Activated CD4-positive, alpha-beta T cell treated with anti-CD3 and anti-CD28 coated beads, Interleukin-2, Interleukin-4, amounts not matched to agents 100 ng/mL and 50 ng/mL, durations not matched to agents 16 hours and 8 hours (primary cell): ENCODE measurements at regions not wholly inside any gene's neighbourhood (a gene's known extent, or its start where the extent isn't known, plus 50 kb on each side); places are given as distances from the start of the nearest gene placed in this dataset.

Experiments
- DNase-seq: peaks from one replicate; pipeline ENCODE4 v3.0.0-alpha.2; 2020; ENCODE audit warnings: low spot score

DNA sequence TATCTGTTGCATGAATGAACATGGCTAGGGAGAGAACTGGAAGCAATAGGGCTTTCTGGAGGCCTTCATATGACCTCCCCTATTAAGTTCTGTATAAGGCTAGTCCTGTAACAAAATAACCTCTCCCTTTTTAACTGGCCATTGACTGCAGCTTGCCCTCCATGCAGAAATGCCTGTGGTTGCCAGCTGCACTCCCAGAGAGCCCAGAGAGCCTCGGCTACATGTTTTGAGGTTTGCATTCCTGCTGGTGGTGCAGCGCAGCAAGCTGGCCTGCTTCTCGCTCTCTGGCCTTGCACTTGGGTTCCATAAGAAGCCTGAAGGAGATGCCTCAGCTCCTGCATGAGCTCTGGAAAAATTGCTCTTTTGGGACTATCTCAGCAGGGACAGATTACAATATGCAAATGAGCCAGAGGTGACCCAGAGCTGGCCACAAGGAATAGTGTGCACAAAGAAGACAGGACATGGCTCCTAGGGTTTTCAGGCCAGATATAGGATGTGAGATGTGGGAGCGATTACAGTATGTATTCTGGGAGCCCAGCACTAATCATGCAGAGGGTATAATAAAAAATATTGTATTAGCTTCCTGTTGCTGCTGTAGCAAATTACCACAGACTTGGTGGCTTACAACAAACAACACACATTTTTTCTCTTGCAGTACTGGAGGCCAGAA, 186.7 kb downstream of the INSIG2 start:
- no peak for DNase-seq

DNA sequence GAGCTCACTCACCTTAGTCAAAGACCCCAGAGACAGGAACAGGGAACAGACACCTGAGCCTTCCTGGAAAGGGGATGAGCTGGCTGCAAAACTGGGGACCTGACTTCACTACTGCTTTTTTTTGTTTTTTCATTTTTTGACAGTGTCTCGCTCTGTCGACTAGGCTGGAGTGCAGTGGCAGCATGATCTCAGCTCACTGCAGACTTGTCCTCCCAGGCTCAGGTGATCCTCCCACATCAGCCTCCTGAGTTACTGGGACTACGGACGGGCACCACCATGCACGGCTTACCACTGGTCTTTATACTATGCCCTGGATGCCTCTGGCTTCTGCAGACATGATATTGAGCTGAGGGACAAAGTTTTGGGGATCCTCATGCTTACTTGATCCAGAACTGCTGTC, 184.1 kb downstream of the INSIG2 start:
- no peak for DNase-seq

DNA sequence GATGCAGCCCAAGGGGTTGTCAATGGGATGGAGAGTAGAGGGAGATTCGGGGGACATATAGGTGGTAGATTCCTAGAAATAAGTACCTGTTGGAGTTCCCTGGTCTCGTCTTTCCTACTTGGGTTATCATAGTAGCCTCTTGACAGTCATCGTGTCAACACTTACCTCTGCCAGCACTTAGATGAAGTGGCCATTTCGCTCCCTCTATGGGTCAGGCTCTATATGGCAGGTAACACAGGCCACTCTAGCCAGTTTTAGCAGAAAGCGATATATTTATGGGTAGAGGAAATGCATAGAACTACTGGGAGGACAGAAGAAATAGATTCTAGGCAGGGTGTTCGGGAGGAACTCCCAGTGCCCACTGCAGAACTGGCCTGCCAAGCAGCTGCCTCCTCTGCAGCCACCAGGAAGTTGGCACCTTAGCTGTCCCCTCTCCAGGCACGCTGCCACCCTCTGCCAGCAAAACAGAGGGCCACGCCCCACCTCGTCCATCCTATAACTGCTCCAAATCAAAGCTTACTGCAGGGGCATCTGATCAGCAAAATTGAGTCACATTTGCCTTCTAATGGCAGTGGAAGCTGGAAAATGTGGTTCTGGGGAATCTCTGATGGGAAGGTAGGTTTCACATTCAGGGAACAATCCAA, 181.3 kb downstream of the INSIG2 start:
- no peak for DNase-seq

DNA sequence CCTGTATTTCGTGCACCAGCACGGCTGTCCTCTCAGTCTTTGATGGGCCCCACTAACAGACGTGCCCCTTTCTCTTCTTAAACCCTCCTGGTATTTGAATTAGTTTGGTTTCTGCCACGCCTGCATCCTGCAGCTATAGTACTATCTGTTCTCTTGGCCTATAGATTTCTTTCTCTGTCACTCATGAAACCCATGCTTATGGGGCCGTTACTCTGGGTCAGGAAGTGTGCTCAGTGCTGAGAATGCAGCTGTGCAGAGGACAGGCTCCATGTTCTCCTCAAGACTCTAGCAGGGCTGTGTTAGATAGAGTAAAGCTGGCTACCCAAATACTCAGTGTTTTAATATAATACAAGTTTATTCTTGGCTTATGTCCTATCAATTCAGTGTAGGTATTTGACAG, 180.0 kb downstream of the INSIG2 start:
- no peak for DNase-seq

DNA sequence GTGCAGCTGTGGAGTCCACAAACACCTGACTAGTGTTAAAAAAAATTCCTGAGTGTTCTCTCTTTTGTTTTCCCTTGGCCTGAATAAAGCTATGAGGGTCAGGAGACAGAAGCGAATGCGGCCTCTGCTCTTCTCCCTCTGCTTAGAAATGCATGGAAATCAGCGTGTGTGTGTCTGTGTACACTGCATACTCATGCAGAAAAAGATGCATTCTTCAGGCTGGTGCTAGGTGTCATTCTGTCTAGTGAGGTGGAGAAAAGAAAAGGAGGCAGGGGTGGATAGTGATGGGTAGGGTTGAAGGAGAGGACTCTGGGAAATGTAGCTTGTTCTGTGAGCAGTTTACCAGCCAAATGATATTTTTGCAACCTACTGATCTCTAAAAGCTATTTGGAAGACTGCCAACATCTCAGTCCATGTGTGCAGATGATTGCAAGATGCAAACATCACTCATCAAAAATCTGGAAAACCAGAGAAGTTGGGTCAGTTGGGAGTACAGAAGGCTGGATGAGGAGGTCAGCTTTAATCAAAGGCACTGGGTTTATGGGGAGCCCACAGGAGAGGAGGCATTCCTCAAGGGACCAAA, 177.7 kb downstream of the INSIG2 start:
- no peak for DNase-seq

DNA sequence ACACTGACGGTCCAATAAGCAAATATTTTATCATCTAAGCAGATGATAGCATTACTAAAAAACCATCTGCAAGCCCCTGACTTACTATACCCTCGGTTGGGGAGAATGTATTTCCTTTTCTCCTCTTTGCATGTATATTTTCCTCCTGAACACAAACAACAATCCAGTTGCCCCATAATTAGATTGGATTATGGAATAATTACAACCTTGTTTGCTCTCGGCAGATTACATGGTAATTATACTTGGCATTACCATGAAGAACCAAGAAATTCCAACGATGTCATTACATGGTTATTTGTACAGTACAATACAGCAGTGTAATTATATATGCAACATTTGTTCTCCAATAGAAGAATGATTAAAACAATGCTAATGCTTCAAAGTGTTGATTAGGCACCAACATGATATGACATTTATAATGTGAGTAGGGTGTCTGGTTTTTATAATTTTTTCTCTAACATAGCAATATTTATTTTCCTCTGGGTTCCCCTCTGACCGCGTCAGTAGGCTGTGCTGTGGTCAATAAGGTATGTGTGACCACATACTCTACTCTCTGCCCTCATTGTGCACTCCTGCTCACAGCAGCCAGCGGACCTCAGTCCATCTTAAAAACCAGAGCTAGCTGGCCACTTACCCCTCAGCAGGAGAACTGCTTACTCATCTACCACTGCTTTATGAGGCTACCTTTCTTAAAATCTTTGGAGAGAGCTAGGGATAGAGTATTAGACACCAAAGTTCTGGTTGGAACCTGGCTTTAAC, 176.1 kb downstream of the INSIG2 start:
- DNase-seq = no peak

DNA sequence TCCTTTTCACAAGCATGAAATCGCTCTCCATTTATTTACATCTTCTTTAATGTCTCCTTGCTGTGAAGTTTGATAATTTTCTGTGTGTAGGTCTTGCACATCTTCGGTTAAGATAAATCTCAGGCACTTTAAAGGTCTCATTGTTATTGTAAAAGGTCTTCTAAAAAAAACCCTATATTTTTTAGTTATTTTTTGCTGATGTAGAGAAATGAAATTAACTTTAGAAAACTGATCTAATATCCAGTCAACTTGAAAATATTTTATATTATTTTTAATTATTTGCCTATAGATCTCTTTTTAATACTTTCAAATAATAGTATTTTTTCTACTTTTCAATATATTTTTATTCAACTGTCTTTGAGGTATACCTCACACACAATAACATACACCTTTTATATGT, 169.4 kb downstream of the INSIG2 start:
- DNase-seq = no peak

DNA sequence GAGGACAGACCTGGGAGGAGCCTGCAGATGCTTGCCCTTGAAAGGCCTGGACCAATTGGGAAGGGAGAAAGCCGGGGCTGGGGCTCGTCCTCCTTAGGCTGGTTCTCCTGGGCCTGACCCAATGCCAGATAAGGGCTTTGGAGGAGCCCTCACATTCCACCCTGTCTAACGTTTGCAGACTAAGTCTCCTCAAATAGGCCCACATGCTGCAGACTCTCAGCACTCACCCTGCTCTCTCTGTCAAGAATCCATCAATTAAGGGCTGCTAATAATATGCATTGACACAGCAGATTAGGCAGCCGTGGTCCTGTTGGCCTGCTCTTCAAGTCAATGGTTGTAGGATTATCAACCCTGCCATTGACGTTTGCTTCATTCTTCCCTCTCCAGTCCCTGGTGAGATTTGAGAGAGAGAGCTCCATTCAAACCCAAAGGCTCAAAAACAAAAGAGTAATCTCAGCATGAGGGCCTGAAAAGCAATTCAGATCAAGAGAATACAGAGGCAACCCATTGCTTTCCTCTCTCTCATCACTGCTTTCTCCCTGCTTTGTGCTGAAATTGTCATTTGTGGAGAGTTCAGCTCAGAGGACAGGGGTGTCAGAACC, 167.6 kb downstream of the INSIG2 start:
- no peak for DNase-seq

DNA sequence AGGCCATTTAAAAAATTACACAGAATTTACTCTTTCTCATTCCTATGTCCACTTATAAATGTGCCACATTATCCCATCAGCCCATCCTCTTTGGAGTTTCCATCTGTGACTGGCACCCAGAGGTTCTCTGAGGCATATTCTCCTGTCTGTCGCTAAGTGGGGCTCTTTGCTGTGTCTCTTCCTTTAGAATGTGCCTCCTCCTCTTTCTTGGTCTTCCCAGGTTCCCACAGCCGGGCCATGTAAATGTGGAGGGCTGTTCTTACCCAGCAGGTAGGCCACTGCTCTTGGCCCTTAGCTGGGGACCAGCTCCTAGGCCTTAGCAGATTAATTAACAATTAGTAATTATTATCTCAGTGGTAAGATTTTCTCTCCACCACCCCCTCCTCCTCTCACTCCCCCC, 167.0 kb downstream of the INSIG2 start:
- no peak for DNase-seq

DNA sequence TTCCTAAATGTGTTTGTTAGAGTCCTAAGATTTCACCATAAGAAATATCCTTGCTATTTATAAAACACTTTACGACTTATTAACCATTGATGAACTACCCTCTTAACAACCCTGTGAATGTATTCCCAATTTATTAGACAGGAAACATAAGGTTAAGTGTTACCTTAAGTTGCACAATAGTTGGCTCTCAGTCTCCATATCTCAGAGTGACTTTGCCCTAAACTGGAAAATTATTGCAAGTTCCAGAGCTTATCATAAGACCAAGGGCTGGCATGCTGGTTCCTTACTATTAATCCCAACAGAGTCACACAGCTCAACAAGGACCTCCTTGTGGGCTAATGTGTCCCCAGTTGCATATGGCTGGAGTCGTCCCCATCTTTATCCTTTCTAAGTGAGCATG, 165.8 kb downstream of the INSIG2 start:
- no peak for DNase-seq

DNA sequence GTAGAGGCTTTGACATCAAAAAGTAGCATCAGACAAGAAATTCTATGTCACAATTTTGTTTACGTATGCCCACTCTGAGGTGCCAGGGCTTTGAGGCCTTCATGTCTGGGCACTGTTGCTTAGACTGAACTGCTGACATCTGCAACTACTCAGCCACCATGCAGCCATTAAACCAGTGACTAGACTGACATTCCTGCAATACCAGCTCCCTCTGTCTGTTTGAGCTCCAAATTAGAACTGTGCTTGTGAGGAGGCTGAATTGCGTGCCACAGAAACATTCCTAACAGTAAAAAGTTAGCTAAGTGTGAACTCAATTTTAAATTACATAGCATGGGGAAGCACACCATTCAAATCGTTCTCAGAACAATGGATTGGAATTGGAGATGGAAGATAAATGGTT, 163.2 kb downstream of the INSIG2 start:
- DNase-seq = no peak

DNA sequence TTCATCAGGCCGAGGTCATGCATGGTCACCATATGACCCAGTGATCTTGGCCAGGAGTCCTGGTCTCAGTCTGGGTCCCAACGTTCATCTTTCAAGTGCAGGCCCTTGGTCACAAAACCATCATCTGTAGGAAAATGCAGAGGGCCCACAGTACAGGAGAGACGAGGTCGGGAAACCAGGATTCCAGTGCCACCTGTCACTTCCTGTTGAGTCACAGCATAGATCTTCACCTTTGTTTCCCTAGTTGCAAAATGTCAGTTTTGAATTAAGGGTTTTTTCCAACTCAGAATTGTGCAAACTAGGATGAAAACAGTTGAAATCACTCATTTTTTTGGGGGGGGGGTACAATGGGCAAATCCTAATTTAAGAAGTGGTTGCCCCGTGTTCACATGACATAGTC, 162.2 kb downstream of the INSIG2 start:
- no peak for DNase-seq

DNA sequence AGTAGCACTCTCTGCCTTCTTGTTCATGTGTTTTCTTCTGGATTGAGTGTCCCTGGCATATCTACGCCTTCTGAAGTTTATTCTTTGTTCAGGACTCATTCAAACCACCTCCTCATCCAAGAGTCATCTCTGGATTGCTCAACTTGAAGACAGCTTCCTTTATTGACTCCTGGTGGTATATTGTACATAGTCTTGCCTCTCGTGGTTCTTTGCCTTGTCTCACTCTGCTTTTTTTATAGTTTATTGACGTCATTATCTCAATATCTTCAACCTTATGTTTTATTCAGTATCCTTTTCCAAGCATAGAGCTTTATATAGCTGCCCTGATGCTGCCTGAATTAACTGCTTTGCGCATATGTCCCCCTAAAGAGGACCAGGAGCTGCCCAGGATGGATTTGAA, 161.7 kb downstream of the INSIG2 start:
- DNase-seq = no peak

DNA sequence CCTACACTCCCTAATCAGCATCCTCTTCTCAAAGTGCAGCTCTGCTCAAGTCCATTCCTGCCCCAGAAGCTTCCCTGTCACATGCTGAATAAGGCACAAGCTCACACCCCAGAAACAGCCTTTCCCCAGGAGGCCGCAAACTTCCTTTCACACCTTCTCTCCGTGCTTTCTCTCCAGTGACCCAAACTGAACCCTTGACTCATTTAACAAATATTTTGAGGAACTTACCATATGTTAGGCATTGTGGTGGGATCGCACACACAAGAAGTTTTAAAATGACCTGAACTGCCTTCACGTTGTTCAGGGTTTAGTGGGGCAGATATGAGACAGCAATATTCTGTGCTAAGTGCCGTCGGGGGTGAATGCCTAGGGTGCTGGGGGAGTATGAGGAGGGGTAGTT, 161.3 kb downstream of the INSIG2 start:
- no peak for DNase-seq

DNA sequence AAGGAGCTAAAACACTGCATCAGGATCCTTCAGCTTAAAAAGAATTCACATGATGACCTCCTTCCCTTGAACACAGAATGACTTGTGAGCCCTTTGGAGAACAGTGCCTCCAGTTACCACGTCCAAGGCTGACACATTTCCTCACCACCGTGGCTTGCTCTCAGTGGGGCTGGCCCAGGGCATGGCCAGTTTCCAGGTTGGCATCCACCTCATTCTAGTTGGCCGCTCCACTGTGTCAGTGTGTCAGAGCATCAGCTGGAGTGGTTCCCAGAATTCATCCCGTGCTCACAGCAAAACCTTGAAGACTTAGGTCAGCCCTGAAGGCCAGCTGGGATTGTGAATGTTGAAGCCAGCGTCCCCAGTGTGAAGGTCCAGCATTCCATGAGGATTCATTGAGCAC, 158.5 kb downstream of the INSIG2 start:
- no peak for DNase-seq

DNA sequence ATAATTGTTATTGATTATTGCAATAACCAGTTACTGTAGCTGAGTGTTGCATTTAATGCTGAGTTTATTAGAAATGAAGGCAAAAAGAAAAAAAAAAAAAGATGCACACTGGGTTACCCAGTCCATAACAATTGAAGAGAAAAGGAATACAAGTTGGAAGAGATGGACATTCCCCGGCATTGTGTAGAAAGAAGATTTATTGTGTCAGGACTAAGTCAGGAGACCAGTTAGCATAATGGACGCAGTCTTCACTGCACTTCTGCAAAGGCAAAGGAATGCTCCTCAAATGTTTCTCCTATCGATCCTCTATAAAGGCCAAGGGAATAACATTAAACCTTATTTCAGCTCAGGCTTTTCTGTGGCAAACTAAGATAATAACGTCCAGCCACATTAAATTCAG, 157.8 kb downstream of the INSIG2 start:
- no peak for DNase-seq

DNA sequence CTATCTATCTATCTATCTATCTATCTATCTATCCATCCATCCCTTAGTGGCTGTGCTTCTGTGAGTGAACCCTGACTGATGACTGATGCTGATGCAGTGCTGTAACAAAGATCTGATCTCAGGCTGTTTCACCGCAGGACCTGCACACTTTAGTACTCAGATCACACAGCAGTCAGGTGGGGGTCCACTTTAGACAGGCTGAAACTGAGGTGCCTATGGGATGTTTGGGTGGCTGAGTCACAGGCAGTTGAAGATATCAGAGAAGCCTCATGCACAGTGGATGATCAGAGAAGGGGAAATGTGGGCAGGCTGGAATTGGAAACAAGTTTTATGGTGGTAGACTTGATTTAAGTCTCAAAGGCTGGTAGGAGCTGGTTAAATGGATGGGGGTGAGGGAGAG, 156.4 kb downstream of the INSIG2 start:
- no peak for DNase-seq

DNA sequence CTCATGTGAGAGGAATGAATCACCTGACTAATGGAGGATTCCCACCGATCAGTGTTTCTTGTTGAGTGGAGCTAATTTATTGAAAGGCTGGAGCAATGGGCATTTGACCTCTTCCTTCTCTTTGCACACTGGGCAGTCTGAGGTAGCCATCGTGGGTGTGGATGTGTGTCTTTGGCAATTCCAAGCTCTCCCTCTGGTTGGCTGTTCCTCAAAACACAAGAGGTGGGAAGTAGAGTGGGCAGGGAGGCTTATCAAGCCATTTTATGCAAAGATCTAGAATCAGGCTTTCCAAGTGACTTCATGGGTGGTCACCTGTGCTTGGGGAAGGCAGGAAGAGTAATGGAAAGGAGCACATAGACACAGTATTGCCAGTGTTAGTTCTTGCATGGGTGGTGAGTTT, 154.8 kb downstream of the INSIG2 start:
- DNase-seq = no peak

DNA sequence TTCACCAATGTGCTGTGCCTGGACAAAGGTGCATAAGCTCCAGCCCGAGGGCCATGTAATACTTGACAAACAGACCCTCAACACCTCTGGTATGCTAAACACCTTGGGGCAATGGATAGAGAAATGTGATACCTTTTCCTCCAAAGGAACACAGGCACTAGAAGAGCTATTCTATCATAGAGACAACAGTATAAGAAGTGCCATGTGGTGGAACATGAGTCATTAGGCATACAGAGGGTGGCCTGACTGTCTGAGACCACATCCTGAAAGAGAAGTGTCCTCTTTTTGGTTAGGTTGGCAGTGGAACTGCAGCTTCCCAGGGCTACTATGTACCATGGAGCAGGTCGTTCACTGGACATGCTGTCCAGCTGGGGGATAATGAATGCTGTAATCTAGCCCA, 153.9 kb downstream of the INSIG2 start:
- no peak for DNase-seq

DNA sequence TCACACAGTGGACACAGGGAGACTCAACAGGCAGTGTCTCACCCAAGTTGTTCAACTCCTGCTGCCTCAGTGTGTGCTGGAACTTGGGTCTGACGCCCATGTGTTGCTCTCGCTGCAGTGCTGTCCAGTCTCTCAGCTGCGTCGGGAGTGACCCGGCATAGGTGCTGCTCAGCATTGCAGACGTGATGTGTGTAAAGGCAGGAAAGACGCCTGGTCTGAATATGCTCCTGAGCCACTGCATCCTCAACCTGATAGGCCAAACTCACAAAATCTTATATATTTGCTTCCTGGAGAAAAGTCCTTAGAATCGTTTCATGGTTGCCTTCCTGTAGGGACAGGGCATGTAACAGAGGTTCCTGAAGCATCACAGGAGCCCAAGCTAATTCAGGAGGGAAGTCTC, 152.9 kb downstream of the INSIG2 start:
- no peak for DNase-seq

DNA sequence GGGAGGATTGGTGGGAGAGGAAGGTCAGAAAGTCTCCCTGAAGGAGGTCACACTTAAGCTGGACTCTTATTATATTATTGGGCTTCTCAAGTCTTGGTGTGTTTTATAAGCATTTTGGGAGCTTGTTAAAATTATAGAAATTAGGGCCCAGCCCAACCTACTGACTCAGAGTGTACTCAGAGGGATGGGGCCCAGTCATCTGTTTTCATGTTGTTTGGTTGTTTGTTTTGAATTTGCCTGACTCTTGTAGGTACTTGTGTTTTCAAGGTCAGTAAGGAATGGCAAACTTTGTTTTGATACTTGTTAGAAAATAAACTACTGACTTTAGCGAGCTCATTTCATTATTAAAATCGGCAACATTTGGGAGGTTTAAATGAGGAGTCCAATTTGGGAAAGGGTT, 152.0 kb downstream of the INSIG2 start:
- no peak for DNase-seq

DNA sequence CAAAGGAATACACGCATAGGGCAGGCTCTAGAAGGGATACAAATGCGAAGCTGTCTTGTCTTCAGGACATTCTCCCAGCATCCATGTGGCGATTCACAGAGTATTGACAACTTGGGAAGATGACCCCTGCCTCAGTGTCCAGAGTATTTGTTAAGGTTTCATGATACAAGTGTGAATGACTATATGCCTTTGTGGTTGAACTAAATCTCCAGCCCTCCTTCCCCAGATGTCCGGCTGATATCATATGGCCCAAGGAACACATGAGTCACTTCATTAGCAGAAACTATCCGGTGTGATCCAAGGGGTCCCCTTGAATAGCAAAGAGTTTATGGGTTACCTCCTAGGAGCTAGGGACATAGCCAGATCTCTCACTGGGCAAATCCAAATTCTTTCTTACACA, 151.0 kb downstream of the INSIG2 start:
- no peak for DNase-seq

DNA sequence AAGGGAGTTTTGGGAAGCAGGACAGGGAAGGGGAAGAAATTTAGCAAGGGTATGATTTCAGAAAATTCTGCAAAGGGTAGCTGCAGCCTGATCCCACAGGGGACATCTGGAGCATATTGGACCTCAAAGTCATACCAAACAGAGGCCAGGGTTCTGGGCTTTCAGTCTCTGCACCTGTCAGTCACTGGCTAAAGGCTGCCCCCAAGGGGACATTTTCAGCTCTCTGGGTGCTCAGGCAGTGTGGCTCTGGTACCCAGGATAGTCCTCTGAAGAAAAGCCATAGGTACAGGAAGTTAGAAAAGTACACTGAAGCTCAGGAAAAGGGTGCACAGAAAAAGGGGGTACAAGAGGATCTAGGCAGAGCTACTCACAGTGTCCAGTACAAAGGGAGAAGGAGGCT, 149.2 kb downstream of the INSIG2 start:
- no peak for DNase-seq
